IMR-90 (cell line): ENCODE measurements at regions not wholly inside any gene's neighbourhood (a gene's known extent, or its start where the extent isn't known, plus 50 kb on each side); places are given as distances from the start of the nearest gene placed in this dataset.

Experiments
- ATAC-seq: fragments of 200-7000 bp; cut with Tn5 transposase; 2 replicates; pipeline ENCODE4 v1.9.1; 2020; ENCODE audit warnings: low read depth, mild to moderate bottlenecking, moderate library complexity
- BruUV-seq: library from RNA; stranded (reverse); fragments of 400-500 nt; replicated peaks from 2 replicates; lab custom pipeline; 2021; lab: Mats Ljungman, UMichigan
- CTCF ChIA-PET: fragments of 300-600 bp; formaldehyde crosslinking; extraction: SDS; loops from one replicate; lab custom pipeline; 2021; ENCODE audit warnings: antibody characterized with exemption; lab: Yijun Ruan, JAX
- POLR2A ChIA-PET: fragments of 300-600 bp; sonication (Branson Sonifier 250); formaldehyde crosslinking; loops from one replicate; lab custom pipeline; 2022; ENCODE audit warnings: antibody characterized with exemption; ENCODE audit not compliant: unreplicated experiment; lab: Charles Lee
- DNase-seq: peaks from one replicate; pipeline ENCODE4 v3.0.0; 2013
- H2AFZ ChIP-seq: replicated peaks from 2 replicates; pipeline ENCODE3; 2013; ENCODE audit warnings: low read length, mild to moderate bottlenecking; ENCODE audit not compliant: poor library complexity
- H2AK5ac ChIP-seq: 2 replicates; pipeline ENCODE4 v1.6.1; 2013; ENCODE audit warnings: low read depth, low read length, inconsistent platforms
- H2AK9ac ChIP-seq: replicated peaks from 2 replicates; pipeline ENCODE3; 2013; ENCODE audit warnings: mild to moderate bottlenecking, low read depth, low read length, moderate library complexity; ENCODE audit not compliant: poor library complexity
- H2BK120ac ChIP-seq: 2 replicates; pipeline ENCODE4 v1.6.1; 2013; ENCODE audit warnings: low read depth, low read length, inconsistent platforms
- H2BK15ac ChIP-seq: 3 replicates; pipeline ENCODE4 v1.6.1; 2013; ENCODE audit warnings: low read depth, low read length, inconsistent platforms
- H2BK20ac ChIP-seq: 2 replicates; pipeline ENCODE4 v1.6.1; 2013; ENCODE audit warnings: low read depth, mild to moderate bottlenecking, inconsistent platforms, low read length, moderate library complexity
- H2BK5ac ChIP-seq: 2 replicates; pipeline ENCODE4 v1.6.1; 2013; ENCODE audit warnings: mild to moderate bottlenecking, low read depth, low read length, inconsistent platforms; ENCODE audit not compliant: poor library complexity, severe bottlenecking
- H3K14ac ChIP-seq: replicated peaks from 2 replicates; pipeline ENCODE4 v1.6.1; 2013; ENCODE audit warnings: low read depth, low read length, inconsistent platforms
- H3K18ac ChIP-seq: 2 replicates; pipeline ENCODE4 v1.6.1; 2013; ENCODE audit warnings: low read depth, low read length, control low read depth
- H3K23ac ChIP-seq: 2 replicates; pipeline ENCODE4 v1.6.1; 2013; ENCODE audit warnings: low read depth, low read length, inconsistent platforms
- H3K27ac ChIP-seq: 2 replicates; pipeline ENCODE4 v1.5.1; 2013; ENCODE audit warnings: mild to moderate bottlenecking, control low read depth, low read length; ENCODE audit not compliant: insufficient read depth
- H3K27me3 ChIP-seq: 2 replicates; pipeline ENCODE4 v1.6.1; 2013; ENCODE audit warnings: low read length; ENCODE audit not compliant: control insufficient read depth, insufficient read depth
- H3K36me3 ChIP-seq: 2 replicates; pipeline ENCODE4 v1.6.1; 2013; ENCODE audit warnings: low read length, mixed read lengths; ENCODE audit not compliant: control insufficient read depth, insufficient read depth
- H3K4ac ChIP-seq: 2 replicates; pipeline ENCODE4 v1.6.1; 2013; ENCODE audit warnings: low read depth, low read length, inconsistent platforms
- H3K4me1 ChIP-seq: 2 replicates; pipeline ENCODE4 v1.6.1; 2013; ENCODE audit warnings: low read length, mixed read lengths; ENCODE audit not compliant: control insufficient read depth, insufficient read depth
- H3K4me2 ChIP-seq: 2 replicates; pipeline ENCODE4 v1.6.1; 2013; ENCODE audit warnings: low read depth, mild to moderate bottlenecking, control low read depth, low read length, moderate library complexity
- H3K4me3 ChIP-seq: 2 replicates; pipeline ENCODE4 v1.5.1; 2013; ENCODE audit warnings: low read depth, mild to moderate bottlenecking, control low read depth, low read length, moderate library complexity; ENCODE audit not compliant: insufficient read depth
- H3K56ac ChIP-seq: 2 replicates; pipeline ENCODE4 v1.6.1; 2013; ENCODE audit warnings: low read length, inconsistent platforms; ENCODE audit not compliant: insufficient read depth; ENCODE audit errors: extremely low read depth
- H3K79me1 ChIP-seq, 2 experiments: 2 replicates each; pipeline ENCODE4 v1.6.1; 2013; ENCODE audit warnings: low read length in 2 of 2, inconsistent platforms in 1 of 2, low read depth in 1 of 2
- H3K9ac ChIP-seq: 2 replicates; pipeline ENCODE4 v1.6.1; 2013; ENCODE audit warnings: low read depth, low read length, control low read depth
- H3K9me1 ChIP-seq: 2 replicates; pipeline ENCODE4 v1.6.1; 2013; ENCODE audit warnings: low read length, inconsistent platforms; ENCODE audit not compliant: insufficient read depth
- H3K9me3 ChIP-seq: 2 replicates; pipeline ENCODE4 v1.6.1; 2013; ENCODE audit warnings: low read length; ENCODE audit not compliant: control insufficient read depth, insufficient read depth
- H4K20me1 ChIP-seq: 2 replicates; pipeline ENCODE4 v1.6.1; 2013; ENCODE audit warnings: low read length, inconsistent platforms; ENCODE audit not compliant: insufficient read depth
- H4K5ac ChIP-seq: 2 replicates; pipeline ENCODE4 v1.6.1; 2013; ENCODE audit warnings: mild to moderate bottlenecking, low read depth, low read length, control low read depth
- H4K8ac ChIP-seq, 2 experiments: 2 replicates each; pipeline ENCODE4 v1.6.1; 2013; ENCODE audit warnings: low read depth in 2 of 2, low read length in 2 of 2, control low read depth in 1 of 2, inconsistent platforms in 1 of 2
- H4K91ac ChIP-seq: 2 replicates; pipeline ENCODE4 v1.6.1; 2013; ENCODE audit warnings: low read depth, low read length, inconsistent platforms; ENCODE audit not compliant: insufficient read depth
- MAZ ChIP-seq: IDR thresholded peaks from 2 replicates; pipeline ENCODE4 v1.6.1; 2012; ENCODE audit warnings: low read depth, mild to moderate bottlenecking, low read length, improper control_type of control experiment, moderate library complexity, borderline replicate concordance
- MXI1 ChIP-seq: IDR thresholded peaks from 2 replicates; pipeline ENCODE4 v1.6.1; 2012; ENCODE audit warnings: low read depth, mild to moderate bottlenecking, low read length, moderate library complexity, borderline replicate concordance
- NFE2L2 ChIP-seq: fragments of 150-350 bp; IDR thresholded peaks from 2 replicates; pipeline ENCODE4 v1.6.1; 2016; ENCODE audit warnings: low read depth, mild to moderate bottlenecking, low read length
- RCOR1 ChIP-seq: IDR thresholded peaks from 2 replicates; pipeline ENCODE4 v1.6.1; 2012; ENCODE audit warnings: mild to moderate bottlenecking, low read length, improper control_type of control experiment; ENCODE audit not compliant: insufficient replicate concordance
- RFX5 ChIP-seq: IDR thresholded peaks from 2 replicates; pipeline ENCODE4 v1.8.0; 2012; ENCODE audit warnings: low read depth, mild to moderate bottlenecking, low read length, moderate library complexity
- WGBS, 2 experiments: methylation state at CpG; one replicate each; pipeline versions ENCODE4 v1.1.5 to v1.1.7; 2013; ENCODE audit warnings: missing lambda C conversion rate in 2 of 2; ENCODE audit not compliant: insufficient read length in 1 of 2; ENCODE audit errors: extremely low coverage in 2 of 2; 5-methylcytosine and 5-hydroxymethylcytosine counted together
- dilution Hi-C: fragments of 300-500 bp; cut with HindIII; formaldehyde crosslinking; loops from one replicate; pipeline ENCODE4 v1.14.3; 2018; ENCODE audit warnings: low sequenced_read_pairs; ENCODE audit not compliant: unreplicated experiment
- in situ Hi-C: fragments of 300-500 bp; cut with MboI; formaldehyde crosslinking; loops from 3 replicates; pipeline ENCODE4 v1.14.3; 2019; ENCODE audit warnings: low sequenced_read_pairs, inconsistent platforms, mixed read lengths
- intact Hi-C: fragments of 100-400 bp; cut with micrococcal nuclease; formaldehyde crosslinking; loops from 2 replicates; pipeline ENCODE4 v1.10.0; 2022

DNA sequence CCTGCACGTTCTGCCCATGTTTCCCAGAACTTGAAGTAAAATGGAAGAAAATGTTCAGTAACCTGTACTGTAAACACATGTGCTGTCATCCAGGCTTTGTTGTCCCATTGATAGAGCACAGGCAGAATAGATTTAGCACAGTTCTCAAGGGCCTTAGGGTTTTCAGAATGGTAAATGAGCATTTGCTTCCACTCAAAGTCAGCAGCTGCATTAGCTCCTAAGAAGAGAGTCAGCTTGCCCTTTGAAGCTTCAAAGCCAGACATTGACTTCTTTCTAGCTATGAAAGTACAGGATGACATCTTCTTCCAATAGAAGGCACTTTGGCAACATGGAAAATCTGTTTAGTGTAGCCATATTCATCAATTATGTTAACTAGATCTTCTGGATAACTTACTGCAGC lies 76.2 kb upstream of the TMEM108 start:
- no peak for TF ChIP-seq MXI1
- TF ChIP-seq RCOR1 = no peak
- TF ChIP-seq RFX5 = no peak
- TF ChIP-seq NFE2L2 = no peak
- no peak for TF ChIP-seq MAZ
- no peak overlapping the region for H2BK120ac ChIP-seq
- no peak overlapping the region for H4K5ac ChIP-seq
- H2AK9ac ChIP-seq = no peak overlapping the region
- dilution Hi-C loops (no loop called here), intact Hi-C loops (no loop called here), in situ Hi-C loops (no loop called here)
- DNase-seq (no peak), ATAC-seq (no peak)
- no peaks in the 10 kb centered on the region for H3K9me3 ChIP-seq
- H3K27me3 ChIP-seq = no peaks in the 10 kb centered on the region
- H3K14ac ChIP-seq = no peak overlapping the region
- no peak overlapping the region for H4K8ac ChIP-seq
- H3K4me1 ChIP-seq = no peaks in the 10 kb centered on the region
- no peak overlapping the region for H2BK20ac ChIP-seq
- H2BK5ac ChIP-seq = no peak overlapping the region
- H3K36me3 ChIP-seq = no peaks in the 10 kb centered on the region
- no peak overlapping the region for H3K18ac ChIP-seq
- H3K4ac ChIP-seq = no peak overlapping the region
- H4K91ac ChIP-seq = no peak overlapping the region
- no peak overlapping the region for H3K9ac ChIP-seq
- no peak overlapping the region for H2BK15ac ChIP-seq
- no TSS peak for BruUV-seq
- H3K79me1 ChIP-seq = no peaks in the 10 kb centered on the region
- no peak overlapping the region for H3K56ac ChIP-seq
- H3K4me3 ChIP-seq = no peak overlapping the region
- ChIA-PET POLR2A (no interaction called here), CTCF (no interaction called here)
- H4K20me1 ChIP-seq = no peaks in the 10 kb centered on the region
- H3K27ac ChIP-seq = no peak overlapping the region
- H3K23ac ChIP-seq = no peak overlapping the region
- no CpG with 5 or more reads among the region's 1 CpG for WGBS, 2 experiments
- no peak overlapping the region for H3K4me2 ChIP-seq
- no peaks in the 10 kb centered on the region for H3K9me1 ChIP-seq
- no peak overlapping the region for H2AFZ ChIP-seq
- H2AK5ac ChIP-seq = no peak overlapping the region
